H1 (cell line): ENCODE measurements at regions not wholly inside any gene's neighbourhood (a gene's known extent, or its start where the extent isn't known, plus 50 kb on each side); places are given as distances from the start of the nearest gene placed in this dataset.

Experiments
- CBX5 ChIP-seq: fragments of 300-800, 300-1000 bp; sonication (generic); IDR thresholded peaks from 2 replicates; pipeline ENCODE4 v1.7.1; 2016; ENCODE audit warnings: antibody characterized with exemption, low read length, low read depth
- CHD7 ChIP-seq: fragments of 300-600 bp; sonication (generic); IDR thresholded peaks from 2 replicates; pipeline ENCODE4 v1.7.1; 2012; ENCODE audit warnings: low read length, moderate library complexity, mild to moderate bottlenecking, inconsistent platforms; ENCODE audit not compliant: insufficient replicate concordance
- GTF2F1 ChIP-seq: IDR thresholded peaks from 2 replicates; pipeline ENCODE4 v1.6.1; 2012; ENCODE audit warnings: low read depth, low read length, improper control_type of control experiment, borderline replicate concordance
- HDAC2 ChIP-seq, 2 experiments: fragments of 300-600 bp in 1 of 2; sonication (generic) in 1 of 2; IDR thresholded peaks; 2 replicates each; pipeline ENCODE4 v1.6.1; 2011 to 2012; ENCODE audit warnings: low read depth in 2 of 2, low read length in 2 of 2, mild to moderate bottlenecking in 2 of 2, moderate library complexity in 2 of 2, borderline replicate concordance in 1 of 2, inconsistent platforms in 1 of 2
- JUND ChIP-seq: IDR thresholded peaks from 2 replicates; pipeline ENCODE4 v1.6.1; 2011; ENCODE audit warnings: mild to moderate bottlenecking, improper control_type of control experiment, low read length
- KDM5A ChIP-seq: fragments of 200-600 bp; IDR thresholded peaks from 2 replicates; pipeline ENCODE4 v1.7.1; 2012; ENCODE audit warnings: mild to moderate bottlenecking, low read length, inconsistent platforms, mixed read lengths
- POLR2A ChIP-seq, 2 experiments: IDR thresholded peaks; 1 replicate in 1 of 2; 2 replicates in 1 of 2; pipeline ENCODE4 v1.6.1; 2011; ENCODE audit warnings: low read depth in 2 of 2, low read length in 2 of 2, mild to moderate bottlenecking in 2 of 2; ENCODE audit errors: control extremely low read depth in 1 of 2
- SIX5 ChIP-seq: IDR thresholded peaks from 2 replicates; pipeline ENCODE4 v1.6.1; 2011; ENCODE audit warnings: mild to moderate bottlenecking, low read depth, low read length
- SP4 ChIP-seq: IDR thresholded peaks from 2 replicates; pipeline ENCODE4 v1.6.1; 2012; ENCODE audit warnings: low read length, inconsistent platforms
- SUZ12 ChIP-seq: fragments of 200-600 bp; sonication (generic); IDR thresholded peaks from 2 replicates; pipeline ENCODE4 v1.6.1; 2012; ENCODE audit warnings: mild to moderate bottlenecking, inconsistent platforms, low read length, moderate library complexity, mixed read lengths
- TCF12 ChIP-seq: IDR thresholded peaks from 2 replicates; pipeline ENCODE4 v1.6.1; 2011; ENCODE audit warnings: low read depth, mild to moderate bottlenecking, low read length

GRCh38 chr4:125620066-125620860, 305.5 kb downstream of the FAT4 start (continued):
- TF ChIP-seq CHD7 (no peak), KDM5A (no peak), HDAC2 (IDR thresholded peaks at IDR 0.05; ENCODE audit: borderline replicate concordance in 1 of 2, low read depth in 2 of 2, low read length in 2 of 2) (no peak), TCF12 (no peak), GTF2F1 (no peak), SP4 (no peak), CBX5 (no peak), SUZ12 (no peak), JUND (no peak), POLR2A (IDR thresholded peaks at IDR 0.05; ENCODE audit: control extremely low read depth in 1 of 2, low read depth in 2 of 2, low read length in 2 of 2) (no peak), SIX5 (no peak)
